ENCODE measurements at regions not wholly inside any gene's neighbourhood (a gene's known extent, or its start where the extent isn't known, plus 50 kb on each side); places are given as distances from the start of the nearest gene placed in this dataset.

DNA sequence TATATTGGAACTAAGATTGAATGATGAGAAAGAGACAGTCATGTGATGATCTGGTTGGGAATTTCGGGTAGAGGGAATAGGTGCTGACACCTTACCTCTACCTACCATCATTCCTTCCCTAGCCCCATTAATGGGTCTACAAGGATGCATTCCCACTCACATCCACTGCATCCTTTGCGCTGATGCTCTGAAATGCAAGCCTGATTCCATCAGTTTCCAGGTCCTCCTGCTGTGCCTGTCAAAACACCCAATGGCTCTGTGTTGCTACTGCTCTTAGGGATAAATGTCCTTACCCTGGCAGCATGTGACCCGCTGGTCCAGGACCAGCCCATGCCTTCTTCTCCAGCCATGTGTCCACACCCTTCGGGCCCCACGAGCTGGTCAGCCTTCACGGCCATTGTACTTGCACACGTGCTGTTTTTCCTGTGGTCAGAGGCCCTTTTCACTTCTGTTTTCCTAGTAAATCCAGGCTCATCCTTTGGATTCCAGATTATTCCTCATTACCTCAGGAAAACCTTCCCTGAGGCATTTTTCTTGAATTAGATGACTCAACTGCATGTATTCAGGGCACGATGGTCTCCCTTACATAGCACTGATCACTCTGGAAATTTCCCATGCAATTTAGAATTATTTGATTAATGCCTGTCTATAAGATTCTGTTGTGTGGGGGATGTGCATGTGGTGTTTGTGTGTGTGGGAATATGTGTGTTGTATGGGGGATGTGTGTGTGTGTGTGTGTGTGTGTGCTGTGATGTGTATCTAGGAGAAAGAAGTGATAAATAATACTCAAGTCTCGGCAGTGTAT lies 185.0 kb downstream of the DIRAS2 start:
- DNase-seq (ENCODE audit: low read depth in 1 of 2, low spot score in 2 of 2) (no peak), FAIRE-seq (no peak)
- Histone ChIP-seq H2BK120ac (replicated peaks; ENCODE audit: low read depth, low read length) (no peak overlapping the region), H3K4me2 (ENCODE audit: insufficient read depth in 1 of 2, low read depth in 2 of 2, low read length in 2 of 2) (no peak overlapping the region), H3K79me2 (ENCODE audit: control insufficient read depth in 1 of 2, insufficient read depth in 2 of 2, low read length in 2 of 2) (no peaks in the 10 kb centered on the region), H2BK20ac (ENCODE audit: low read length) (0 out of 2 replicates have a peak overlapping the region, but pooled peaks have one; percentile 48), H3K4me1 (replicated peaks in 1 of 4; ENCODE audit: control insufficient read depth in 3 of 4, insufficient read depth in 4 of 4, low read length in 3 of 4) (no peaks in the 10 kb centered on the region; a peak in 1 of 7 replicates), H4K20me1 (replicated peaks in 1 of 2; ENCODE audit: control insufficient read depth in 1 of 2, insufficient read depth in 2 of 2, low read length in 2 of 2) (no peaks in the 10 kb centered on the region), H3K9me3 (ENCODE audit: insufficient read depth in 2 of 2, low read depth in 1 of 2, low read length in 1 of 2) (no peaks in the 10 kb centered on the region), H2BK12ac (ENCODE audit: low read depth, low read length) (no peak overlapping the region), H4K91ac (replicated peaks; ENCODE audit: insufficient read length, low read length) (peak overlapping the region; percentile 28), H3K18ac (ENCODE audit: extremely low read depth, low read length) (peak overlapping the region; percentile 40; the same call in 1 of the 2 replicates), H3K9ac (replicated peaks in 1 of 4; ENCODE audit: extremely low read depth in 1 of 4, low read depth in 3 of 4, low read length in 3 of 4) (no peak overlapping the region), H2AK5ac (ENCODE audit: low read depth, low read length) (no peak overlapping the region), H3K27ac (ENCODE audit: low read depth, low read length) (no peak overlapping the region), H4K5ac (ENCODE audit: insufficient read length, low read depth, low read length) (no peak overlapping the region), H3K56ac (replicated peaks; ENCODE audit: insufficient read length, low read depth, low read length) (no peak overlapping the region), H3K23ac (ENCODE audit: insufficient read length) (no peak overlapping the region), H4K8ac (ENCODE audit: extremely low read depth, insufficient read depth, low read length) (no peak overlapping the region), H3K27me3 (replicated peaks in 1 of 4; ENCODE audit: control insufficient read depth in 3 of 4, extremely low read depth in 1 of 4, insufficient read depth in 3 of 4, low read length in 3 of 4) (no peaks in the 10 kb centered on the region; a peak in 1 of 7 replicates), H3K23me2 (ENCODE audit: low read depth, low read length) (no peaks in the 10 kb centered on the region), H2BK5ac (ENCODE audit: low read depth, low read length) (no peak overlapping the region), H3K79me1 (ENCODE audit: low read depth, low read length) (no peaks in the 10 kb centered on the region), H3K4ac (replicated peaks; ENCODE audit: insufficient read length, low read depth, low read length) (no peak overlapping the region), H3K36me3 (ENCODE audit: control insufficient read depth in 2 of 4, insufficient read depth in 4 of 4, low read length in 3 of 4) (no peaks in the 10 kb centered on the region), H3K4me3 (ENCODE audit: extremely low read depth in 1 of 4, insufficient read depth in 2 of 4, low read depth in 3 of 4, low read length in 4 of 4) (no peak overlapping the region), H2AFZ (ENCODE audit: low read length) (no peak overlapping the region), H2BK15ac (ENCODE audit: low read length) (no peak overlapping the region), H3K14ac (ENCODE audit: insufficient read length) (no peak overlapping the region)
- 87% methylated on average over 9 of the region's 9 CpGs; no CpG with 5 or more reads in 1 of the 2 experiments for WGBS, 2 experiments (ENCODE audit: extremely low coverage in 1 of 2, insufficient coverage in 1 of 2, insufficient read length in 1 of 2, insufficient replicate concordance in 2 of 2, low coverage in 1 of 2, low lambda C conversion rate in 2 of 2, missing lambda C conversion rate in 1 of 2)
- ChIA-PET CTCF (ENCODE audit: partially characterized antibody) (interaction anchor here (0.7 to 1.5 kb wide), 2 partner anchors 8 to 244 kb away, joined by 3 to 6 read pairs; no protein-coding TSS in a partner anchor), POLR2A (ENCODE audit: partially characterized antibody) (no interaction called here)
- TF ChIP-seq, protein P1, sequence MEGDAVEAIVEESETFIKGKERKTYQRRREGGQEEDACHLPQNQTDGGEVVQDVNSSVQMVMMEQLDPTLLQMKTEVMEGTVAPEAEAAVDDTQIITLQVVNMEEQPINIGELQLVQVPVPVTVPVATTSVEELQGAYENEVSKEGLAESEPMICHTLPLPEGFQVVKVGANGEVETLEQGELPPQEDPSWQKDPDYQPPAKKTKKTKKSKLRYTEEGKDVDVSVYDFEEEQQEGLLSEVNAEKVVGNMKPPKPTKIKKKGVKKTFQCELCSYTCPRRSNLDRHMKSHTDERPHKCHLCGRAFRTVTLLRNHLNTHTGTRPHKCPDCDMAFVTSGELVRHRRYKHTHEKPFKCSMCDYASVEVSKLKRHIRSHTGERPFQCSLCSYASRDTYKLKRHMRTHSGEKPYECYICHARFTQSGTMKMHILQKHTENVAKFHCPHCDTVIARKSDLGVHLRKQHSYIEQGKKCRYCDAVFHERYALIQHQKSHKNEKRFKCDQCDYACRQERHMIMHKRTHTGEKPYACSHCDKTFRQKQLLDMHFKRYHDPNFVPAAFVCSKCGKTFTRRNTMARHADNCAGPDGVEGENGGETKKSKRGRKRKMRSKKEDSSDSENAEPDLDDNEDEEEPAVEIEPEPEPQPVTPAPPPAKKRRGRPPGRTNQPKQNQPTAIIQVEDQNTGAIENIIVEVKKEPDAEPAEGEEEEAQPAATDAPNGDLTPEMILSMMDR (IDR thresholded peaks at IDR 0.05; ENCODE audit: control extremely low read depth in 1 of 3, insufficient read depth in 1 of 3, low read depth in 1 of 3, low read length in 3 of 3): no peak
- TF ChIP-seq POLR2A (IDR thresholded peaks at IDR 0.05; ENCODE audit: control extremely low read depth in 1 of 2, low read depth in 2 of 2, low read length in 2 of 2): no peak
- TF ChIP-seq, protein P2, sequence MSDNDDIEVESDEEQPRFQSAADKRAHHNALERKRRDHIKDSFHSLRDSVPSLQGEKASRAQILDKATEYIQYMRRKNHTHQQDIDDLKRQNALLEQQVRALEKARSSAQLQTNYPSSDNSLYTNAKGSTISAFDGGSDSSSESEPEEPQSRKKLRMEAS (IDR thresholded peaks at IDR 0.05): no peak
- no peak for TF ChIP-seq JUN (IDR thresholded peaks at IDR 0.05; ENCODE audit: low read depth, low read length)
- TF ChIP-seq SP1 (IDR thresholded peaks at IDR 0.05; ENCODE audit: low read depth, low read length): no peak
- TF ChIP-seq RXRA (IDR thresholded peaks at IDR 0.05; ENCODE audit: insufficient read depth, low read depth, low read length): no peak
- no peak for TF ChIP-seq NANOG (IDR thresholded peaks at IDR 0.05; ENCODE audit: insufficient read depth, low read depth, low read length, poor library complexity, severe bottlenecking)
- TF ChIP-seq EGR1 (IDR thresholded peaks at IDR 0.05; ENCODE audit: borderline replicate concordance, low read depth, low read length): no peak
- TF ChIP-seq HDAC6 (IDR thresholded peaks at IDR 0.05; ENCODE audit: low read depth, low read length): no peak
- no peak for TF ChIP-seq ZNF274 (IDR thresholded peaks at IDR 0.05; ENCODE audit: borderline replicate concordance, extremely low read depth, low read length)

All from H1 (cell line).